Left kidney (tissue), 1 donor: ENCODE measurements at regions not wholly inside any gene's neighbourhood (a gene's known extent, or its start where the extent isn't known, plus 50 kb on each side); places are given as distances from the start of the nearest gene placed in this dataset.
A peak's percentile ranks its signal among the peaks of the same experiment; 100 is the strongest.

Experiments
- DNase-seq: peaks from one replicate; pipeline ENCODE4 v3.0.0-alpha.2; 2013

- peak; percentile 40 for DNase-seq
Observed at GRCh38 chr10:3986493-3987142, 201.6 kb upstream of the KLF6 start.

- DNase-seq: no peak
Observed at GRCh38 chr10:3982746-3983442, 197.9 kb upstream of the KLF6 start.

GRCh38 chr10:3981300-3981699 lies 196.3 kb upstream of the KLF6 start:
- DNase-seq: no peak

- no peak for DNase-seq
Observed at GRCh38 chr10:3980660-3981059, 195.7 kb upstream of the KLF6 start.

- DNase-seq: no peak
Observed at GRCh38 chr10:3980144-3980543, 195.1 kb upstream of the KLF6 start.

GRCh38 chr10:3978761-3979160 lies 193.8 kb upstream of the KLF6 start:
- DNase-seq: no peak

- no peak for DNase-seq
Observed at GRCh38 chr10:3978174-3978573, 193.2 kb upstream of the KLF6 start.

- no peak for DNase-seq
Observed at GRCh38 chr10:3977761-3978160, 192.8 kb upstream of the KLF6 start.

- DNase-seq: no peak
Observed at GRCh38 chr10:3976718-3977117, 191.7 kb upstream of the KLF6 start.

- no peak for DNase-seq
Observed at GRCh38 chr10:3976171-3976570, 191.2 kb upstream of the KLF6 start.

- DNase-seq: no peak
Observed at GRCh38 chr10:3975016-3975415, 190.0 kb upstream of the KLF6 start.

GRCh38 chr10:3972460-3973301 lies 187.7 kb upstream of the KLF6 start:
- no peak for DNase-seq

GRCh38 chr10:3971713-3972112 lies 186.7 kb upstream of the KLF6 start:
- DNase-seq: no peak

GRCh38 chr10:3969876-3970666 lies 185.1 kb upstream of the KLF6 start:
- no peak for DNase-seq

GRCh38 chr10:3968727-3969126 lies 183.7 kb upstream of the KLF6 start:
- no peak for DNase-seq

- DNase-seq: no peak
Observed at GRCh38 chr10:3964516-3964915, 179.5 kb upstream of the KLF6 start.

GRCh38 chr10:3963191-3963673 lies 178.2 kb upstream of the KLF6 start:
- DNase-seq: no peak

GRCh38 chr10:3961082-3961481 lies 176.1 kb upstream of the KLF6 start:
- no peak for DNase-seq

GRCh38 chr10:3960496-3960895 lies 175.5 kb upstream of the KLF6 start:
- no peak for DNase-seq

GRCh38 chr10:3959370-3960325 lies 174.6 kb upstream of the KLF6 start:
- DNase-seq: no peak

- DNase-seq: no peak
Observed at GRCh38 chr10:3958472-3958996, 173.5 kb upstream of the KLF6 start.
